ENCODE measurements at regions not wholly inside any gene's neighbourhood (a gene's known extent, or its start where the extent isn't known, plus 50 kb on each side); places are given as distances from the start of the nearest gene placed in this dataset.

GRCh38 chr3:187955587-187955952 lies 198.4 kb upstream of the LPP start:
- DNase-seq = no peak

DNA sequence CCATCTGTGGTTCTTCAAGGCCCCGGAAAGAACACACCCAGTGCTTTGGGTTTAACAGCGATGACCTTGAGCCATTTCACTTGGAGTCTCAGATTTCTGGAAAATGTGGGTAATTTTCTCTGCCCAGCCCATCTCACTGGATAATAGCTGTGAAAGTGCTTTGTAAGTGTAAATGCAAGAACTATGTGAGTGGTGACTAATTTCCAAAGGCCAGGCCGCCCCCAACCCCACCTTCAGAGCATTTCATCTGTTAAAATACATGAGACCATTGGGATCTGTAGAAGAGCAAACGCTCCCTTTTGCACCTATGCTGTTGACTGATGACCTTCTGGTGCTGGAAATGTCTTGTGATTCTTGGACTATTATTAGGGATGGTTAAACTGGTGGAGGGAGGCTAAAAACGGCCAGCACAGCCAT lies 196.8 kb upstream of the LPP start:
- DNase-seq = no peak

GRCh38 chr3:187957582-187957981 lies 196.4 kb upstream of the LPP start:
- DNase-seq = no peak

GRCh38 chr3:187958432-187959003 lies 195.4 kb upstream of the LPP start:
- DNase-seq = peak; percentile 35 to 42

DNA sequence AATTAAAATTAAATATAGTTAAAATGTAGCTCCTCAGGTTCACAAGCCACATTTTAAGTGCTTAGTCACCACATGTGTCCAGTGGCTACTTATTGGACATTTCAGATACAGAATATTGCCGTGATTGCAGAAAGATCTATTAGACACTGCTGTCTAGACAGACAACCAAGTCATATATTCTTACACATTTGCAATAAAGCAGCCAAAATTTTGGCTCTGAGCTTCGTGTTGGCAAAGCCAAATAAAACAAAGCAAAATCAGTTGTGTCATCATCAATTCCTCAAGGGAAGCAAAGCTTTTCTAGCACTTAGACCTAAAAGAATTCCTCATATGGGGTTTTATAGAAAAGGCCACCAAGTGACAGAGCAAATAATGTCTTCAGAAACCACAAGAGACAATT lies 193.1 kb upstream of the LPP start:
- no peak for DNase-seq

DNA sequence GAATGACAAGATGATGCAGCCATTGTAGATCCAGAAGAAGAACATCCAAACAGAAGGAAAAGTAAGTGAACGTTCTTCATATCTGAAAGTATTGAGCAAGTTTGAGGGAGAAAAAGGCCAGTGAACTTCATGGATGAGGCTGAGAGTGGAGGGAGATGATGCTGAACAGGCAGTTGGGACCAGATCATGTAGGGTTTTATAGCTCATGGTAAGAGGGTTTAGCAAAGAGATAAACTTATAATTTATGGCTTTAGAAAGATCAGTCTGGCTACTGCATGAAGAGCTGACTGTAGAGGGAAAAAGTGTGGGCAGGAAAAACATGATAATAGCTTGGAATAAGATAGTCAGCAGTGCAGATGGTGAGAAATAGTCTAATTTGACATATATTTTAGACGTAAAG lies 192.6 kb upstream of the LPP start:
- DNase-seq = no peak

DNA sequence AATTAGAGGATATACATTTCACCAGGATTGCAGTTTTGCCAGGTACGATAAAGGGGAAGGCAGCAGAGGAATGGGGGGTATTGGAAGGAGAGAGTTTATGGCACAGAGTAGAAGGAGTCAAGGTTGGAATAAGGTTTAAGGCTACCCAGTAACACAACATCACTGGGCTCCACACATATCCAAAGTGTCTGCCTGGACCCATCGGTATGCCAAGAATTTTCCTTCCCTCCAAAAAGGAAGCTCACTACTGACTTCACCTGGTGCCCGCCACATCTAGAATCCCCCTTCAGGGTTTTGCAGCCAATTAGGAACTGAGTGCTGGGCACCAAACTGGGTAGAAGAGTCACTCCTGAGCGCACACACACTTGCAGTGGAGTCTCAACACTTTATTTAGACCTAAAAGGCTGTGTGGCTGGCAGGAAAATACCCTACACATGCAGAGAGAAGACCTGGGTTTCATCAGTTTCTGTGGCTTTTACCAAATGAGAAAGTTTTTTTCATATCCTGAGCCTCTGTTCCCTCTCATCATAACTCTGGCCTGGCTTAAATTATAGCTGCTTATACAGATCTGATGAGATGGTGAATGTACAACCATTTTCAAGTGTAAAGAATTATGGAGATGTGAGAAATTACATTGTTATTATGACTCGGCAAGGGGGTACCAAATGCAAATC lies 190.8 kb upstream of the LPP start:
- DNase-seq = no peak

GRCh38 chr3:187963677-187964385 lies 190.1 kb upstream of the LPP start:
- no peak for DNase-seq

DNA sequence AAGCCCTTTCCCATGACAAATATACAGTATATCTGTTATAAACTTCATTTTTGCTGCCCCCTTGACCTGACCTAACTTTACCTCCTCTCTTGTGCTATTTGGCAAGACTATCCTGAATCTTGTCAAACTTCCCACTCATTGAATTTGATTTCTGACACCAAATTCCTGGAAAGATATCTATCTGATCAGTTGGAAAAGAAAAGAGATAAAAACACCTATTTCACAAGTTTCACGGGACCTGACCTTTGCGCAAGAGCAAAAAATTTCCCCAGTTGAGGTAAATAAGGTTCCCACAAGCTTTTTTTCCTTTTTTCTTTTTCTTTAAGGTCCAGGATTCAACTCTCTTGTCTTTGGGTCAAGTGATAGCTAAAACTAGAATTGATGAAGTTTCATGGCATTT lies 189.2 kb upstream of the LPP start:
- DNase-seq = no peak

- DNase-seq = no peak
Observed at GRCh38 chr3:187966096-187966495, 187.9 kb upstream of the LPP start.

DNA sequence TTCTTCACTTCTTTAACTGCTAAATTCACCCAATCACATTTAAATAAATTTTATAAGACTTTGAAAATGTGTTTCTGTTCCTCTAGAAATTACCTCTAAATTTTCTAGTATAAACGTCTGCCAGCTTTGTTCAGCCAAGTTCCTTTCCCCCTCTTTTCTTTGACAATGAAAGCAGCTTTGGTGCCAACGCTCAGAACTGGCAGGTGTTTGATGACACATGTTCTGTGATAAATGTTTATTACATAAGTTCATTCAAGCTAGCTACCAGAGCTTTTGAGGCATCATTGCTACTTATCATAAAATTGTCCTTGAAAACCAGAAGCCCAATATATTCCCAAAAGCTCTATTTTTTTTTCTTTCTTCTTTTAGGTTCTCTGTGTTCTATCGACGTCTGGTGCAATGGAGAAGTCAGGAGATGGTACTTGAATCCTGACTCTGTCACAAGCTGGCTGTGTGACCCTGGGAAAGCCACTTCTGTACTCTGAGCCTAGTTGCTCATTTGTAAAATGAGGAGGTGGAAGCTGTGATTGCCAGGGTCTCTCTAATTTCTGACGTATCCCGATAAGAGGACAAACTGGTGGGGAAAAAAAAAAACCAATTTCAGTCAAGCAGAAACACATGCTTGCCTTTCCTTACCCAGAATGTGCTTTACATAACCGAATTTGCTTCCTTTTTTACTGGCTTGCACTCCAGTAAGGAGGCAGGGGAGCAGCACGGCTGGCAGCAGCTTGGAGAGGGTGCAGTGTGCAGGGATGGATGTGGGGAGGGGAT lies 187.1 kb upstream of the LPP start:
- DNase-seq = no peak

DNA sequence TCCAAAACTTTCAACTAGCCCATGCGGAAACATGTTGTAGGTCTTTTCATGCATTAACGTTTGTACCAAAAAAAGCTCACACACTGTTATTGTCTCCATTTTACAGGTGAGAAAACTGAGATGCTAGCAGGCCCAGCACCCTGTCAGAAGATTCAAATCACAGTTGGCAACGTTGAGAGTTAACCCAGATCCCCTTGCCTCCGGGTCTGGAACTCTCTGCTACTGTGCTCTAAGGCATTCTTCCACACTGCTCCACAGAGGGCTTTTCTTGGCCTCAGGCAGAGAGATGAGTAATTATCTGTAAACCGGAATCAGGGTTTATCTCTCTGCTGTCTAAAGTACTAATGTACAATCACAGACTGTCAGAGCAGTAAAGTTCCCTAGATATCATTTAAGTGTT lies 186.0 kb upstream of the LPP start:
- DNase-seq = no peak

- no peak for DNase-seq
Observed at GRCh38 chr3:187968883-187969580, 184.9 kb upstream of the LPP start.

DNA sequence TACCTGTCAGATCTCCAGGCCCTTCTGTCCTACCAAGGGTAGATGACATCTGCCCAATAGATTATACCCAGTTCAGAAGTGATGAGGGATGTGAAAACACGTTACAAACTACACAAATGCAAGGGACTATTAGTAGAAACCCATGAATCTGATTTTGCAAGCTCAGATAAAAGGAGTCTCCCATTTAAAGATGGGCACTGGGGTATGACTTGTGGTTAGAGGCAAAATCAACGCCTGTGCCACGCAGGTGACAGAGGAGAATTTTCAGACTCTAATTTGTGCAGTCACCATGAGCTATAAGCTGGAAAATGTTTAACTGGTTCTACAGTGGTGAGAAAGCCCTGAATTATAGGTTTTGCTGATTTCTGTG lies 184.4 kb upstream of the LPP start:
- DNase-seq = no peak

DNA sequence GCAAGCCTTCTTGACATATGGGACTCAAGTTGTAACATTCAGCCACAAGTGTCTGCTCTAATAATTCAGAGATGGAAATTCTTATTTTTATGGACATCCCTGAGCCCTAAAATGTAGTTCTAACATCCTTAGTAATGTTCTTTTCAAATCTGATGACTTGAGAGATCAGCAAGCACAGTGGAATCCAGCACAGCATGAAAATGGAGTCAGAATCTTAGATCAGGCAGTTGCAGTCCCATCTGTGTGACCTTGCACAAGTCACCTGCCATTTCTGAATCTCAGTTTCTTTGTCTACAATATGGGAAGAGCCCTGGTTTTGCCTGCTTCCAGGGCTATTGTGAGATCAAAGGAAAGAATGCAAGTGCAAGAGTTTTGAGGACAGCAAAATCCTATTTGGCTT lies 183.9 kb upstream of the LPP start:
- no peak for DNase-seq

DNA sequence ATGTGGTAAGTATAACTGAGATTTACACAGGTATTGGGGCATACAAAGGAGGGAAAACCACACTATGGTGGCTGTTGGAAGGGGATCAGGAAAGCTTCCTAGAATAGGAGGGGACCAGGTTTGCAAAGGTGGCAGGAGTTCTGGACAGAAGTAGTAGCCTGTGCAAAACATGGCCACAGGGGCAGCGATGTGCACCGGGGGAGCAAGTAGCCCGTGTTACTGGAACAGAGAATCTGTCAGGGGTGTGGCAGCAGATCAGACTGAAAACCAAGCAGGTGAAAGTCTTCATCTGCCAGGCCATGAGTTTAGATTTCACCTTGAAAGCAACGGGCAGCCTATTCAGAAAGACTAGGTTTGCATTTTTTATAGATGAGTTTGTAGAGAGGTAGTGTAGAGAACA lies 182.3 kb upstream of the LPP start:
- no peak for DNase-seq

DNA sequence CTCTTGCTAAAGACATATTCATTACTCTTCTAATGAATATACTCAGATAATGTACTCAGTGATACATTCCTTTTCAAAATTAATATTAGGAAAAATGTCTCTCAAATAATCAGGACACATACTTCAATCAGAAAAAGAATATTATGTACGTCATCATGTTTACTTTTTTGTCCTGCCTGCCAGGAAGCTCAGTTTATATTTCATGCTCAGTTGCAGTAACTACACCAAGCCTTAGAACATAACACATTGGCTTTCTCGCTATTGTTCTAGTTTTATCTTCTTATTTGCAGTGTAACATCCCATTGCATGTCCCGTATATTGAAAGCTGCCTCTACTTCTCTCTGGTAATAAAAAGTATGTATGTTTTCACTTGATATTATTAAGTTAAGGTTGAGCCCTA lies 181.5 kb upstream of the LPP start:
- DNase-seq = no peak

DNA sequence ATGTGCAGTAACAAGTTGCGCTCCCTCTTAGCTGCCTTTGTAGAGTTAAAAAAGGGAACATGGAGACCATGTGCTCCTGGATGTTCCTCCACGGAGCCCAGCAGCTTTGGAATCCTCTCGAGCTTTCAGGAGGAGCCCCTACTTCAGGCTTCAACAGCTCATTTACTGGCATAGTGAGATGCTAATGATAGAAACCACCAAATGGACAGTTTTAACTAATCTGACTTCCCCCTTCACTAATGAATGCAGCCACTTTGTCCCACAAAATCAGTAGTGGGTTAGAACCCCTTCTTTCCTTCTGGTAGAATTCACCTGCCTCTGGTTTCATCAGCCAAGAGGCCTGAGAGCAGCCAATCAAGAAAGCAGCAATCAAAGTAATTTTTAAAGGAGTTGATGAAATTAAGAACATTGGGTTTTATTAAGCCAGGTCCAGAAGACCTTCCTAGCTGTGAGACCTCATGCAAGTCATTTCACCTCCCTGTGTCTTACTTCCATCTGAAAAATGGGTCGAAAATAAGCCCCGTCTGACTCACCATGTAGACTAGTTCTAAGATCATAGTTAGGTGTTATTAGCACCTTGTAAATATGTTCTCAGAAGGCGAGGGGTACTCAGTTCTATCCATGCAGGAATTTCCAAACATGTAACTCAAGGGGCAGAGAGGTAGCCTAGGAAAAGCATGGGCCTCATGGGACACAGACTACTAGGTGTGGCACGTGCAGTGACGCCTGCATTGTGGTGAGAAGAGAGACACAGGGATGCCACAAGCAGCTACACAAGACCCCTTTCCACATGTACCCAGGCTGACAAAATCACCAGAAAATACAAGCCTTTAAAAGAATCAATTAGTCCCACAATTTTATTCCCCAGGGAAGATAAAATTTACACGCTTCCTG lies 179.7 kb upstream of the LPP start:
- DNase-seq = no peak

DNA sequence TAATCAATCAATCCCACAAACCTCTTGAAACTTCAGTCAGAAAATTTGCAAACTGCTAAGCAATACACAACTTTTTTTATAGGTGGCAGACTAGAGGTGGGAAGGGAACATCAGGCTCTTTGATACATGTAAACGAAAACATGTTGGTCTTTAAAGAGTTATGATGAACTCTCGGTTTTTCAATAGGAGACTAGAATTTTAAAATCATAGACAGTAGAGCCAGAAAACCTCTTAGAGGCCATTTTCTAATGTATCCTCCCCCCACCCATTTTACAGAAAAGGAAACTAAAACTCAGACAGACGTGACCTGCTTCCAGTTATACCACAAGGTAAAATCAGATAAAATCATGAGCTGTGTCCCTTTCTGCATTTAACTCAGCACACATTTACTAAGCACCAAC lies 179.1 kb upstream of the LPP start:
- no peak for DNase-seq

DNA sequence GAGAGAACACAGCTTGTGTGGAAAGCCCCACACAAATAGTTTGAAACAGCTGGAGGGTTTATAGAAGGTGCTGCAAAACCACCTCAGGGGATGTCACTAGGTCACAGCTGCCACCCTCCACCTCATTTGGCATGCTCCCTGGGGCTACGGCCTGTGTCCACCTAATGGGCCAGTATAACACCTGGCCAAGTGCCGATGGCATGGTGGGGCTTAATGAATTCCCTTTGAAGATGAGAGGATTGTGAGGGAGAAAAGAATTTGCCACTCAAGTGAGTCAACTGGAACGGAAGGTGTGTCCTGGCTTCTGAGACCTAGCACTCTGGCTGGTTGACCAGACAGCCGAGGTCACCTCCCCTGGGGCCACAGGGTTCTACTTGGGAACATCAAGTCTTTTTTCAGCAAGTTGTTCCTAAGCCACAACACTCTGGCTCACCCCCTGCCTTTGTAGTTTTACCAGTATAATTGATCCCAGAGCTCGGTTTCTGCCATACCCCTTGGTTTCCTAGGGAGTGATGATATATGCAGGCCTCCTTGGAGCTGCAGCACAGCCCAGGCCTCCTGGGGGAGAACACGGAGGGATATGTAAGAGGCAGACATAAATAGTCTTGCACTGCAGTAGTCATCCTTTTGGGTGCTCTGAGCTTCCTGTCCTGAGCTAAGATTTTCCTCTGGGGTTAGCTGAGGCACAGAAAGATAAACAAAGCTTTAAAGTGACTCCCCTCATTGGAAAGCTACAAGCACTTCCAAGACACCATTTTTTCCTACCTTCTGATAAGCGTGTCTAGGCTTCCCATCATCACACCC lies 178.2 kb upstream of the LPP start:
- DNase-seq = peak in 1 of 2 experiments; percentile 18

- peak in 1 of 2 experiments; percentile 32 for DNase-seq
Observed at GRCh38 chr3:187976365-187976900, 177.5 kb upstream of the LPP start.
